Liver (tissue), 8 donors: ENCODE measurements at regions not wholly inside any gene's neighbourhood (a gene's known extent, or its start where the extent isn't known, plus 50 kb on each side); places are given as distances from the start of the nearest gene placed in this dataset.

Source experiments
- DNase-seq: peaks from one replicate; pipeline ENCODE4 v3.0.0-alpha.2; 2017; ENCODE audit warnings: low spot score
- H3K27ac ChIP-seq, 2 donors: one replicate each; pipeline ENCODE4 v1.7.0; 2013; ENCODE audit warnings: inconsistent platforms in 2 of 2, low read length in 2 of 2, control low read depth in 1 of 2, low read depth in 1 of 2, mild to moderate bottlenecking in 1 of 2
- H3K27me3 ChIP-seq, 4 donors: one replicate each; pipeline versions ENCODE4 v1.6.1 to v1.7.0; 2013; ENCODE audit warnings: low read length in 3 of 4, inconsistent platforms in 1 of 4, mild to moderate bottlenecking in 1 of 4, moderate library complexity in 1 of 4; ENCODE audit not compliant: control insufficient read depth in 4 of 4, insufficient read depth in 4 of 4
- H3K36me3 ChIP-seq, 4 donors: one replicate each; pipeline versions ENCODE4 v1.6.1 to v1.7.0; 2013; ENCODE audit warnings: low read length in 3 of 4, mild to moderate bottlenecking in 3 of 4, low read depth in 1 of 4, moderate library complexity in 1 of 4; ENCODE audit not compliant: control insufficient read depth in 4 of 4, insufficient read depth in 3 of 4
- H3K4me1 ChIP-seq, 4 donors: one replicate each; pipeline versions ENCODE4 v1.6.1 to v1.7.0; 2013; ENCODE audit warnings: low read length in 3 of 4, mild to moderate bottlenecking in 3 of 4, moderate library complexity in 1 of 4; ENCODE audit not compliant: control insufficient read depth in 4 of 4, insufficient read depth in 4 of 4
- H3K4me3 ChIP-seq, 3 donors: one replicate each; pipeline versions ENCODE4 v1.6.1 to v1.7.0; 2013; ENCODE audit warnings: low read length in 3 of 3, control low read depth in 1 of 3, low read depth in 1 of 3, mild to moderate bottlenecking in 1 of 3
- H3K9ac ChIP-seq, 2 donors: one replicate each; pipeline ENCODE4 v1.7.0; 2013; ENCODE audit warnings: low read length in 2 of 2, mild to moderate bottlenecking in 2 of 2, moderate library complexity in 2 of 2, control low read depth in 1 of 2, low read depth in 1 of 2
- H3K9me3 ChIP-seq, 4 donors: one replicate each; pipeline versions ENCODE4 v1.6.1 to v1.7.0; 2013; ENCODE audit warnings: low read length in 3 of 4; ENCODE audit not compliant: control insufficient read depth in 4 of 4
- ATF3 ChIP-seq: IDR thresholded peaks from 2 replicates; pipeline ENCODE4 v1.6.1; 2016; ENCODE audit warnings: antibody characterized with exemption
- EGR1 ChIP-seq, 2 donors: IDR thresholded peaks; 2 replicates each; pipeline ENCODE4 v1.6.1; 2016 to 2018; ENCODE audit warnings: antibody characterized with exemption in 2 of 2, low read depth in 2 of 2
- FOXA1 ChIP-seq: IDR thresholded peaks from 2 replicates; pipeline ENCODE4 v1.6.1; 2016; ENCODE audit warnings: antibody characterized with exemption
- FOXA2 ChIP-seq: IDR thresholded peaks from 2 replicates; pipeline ENCODE4 v1.6.1; 2016; ENCODE audit warnings: antibody characterized with exemption
- GABPA ChIP-seq, 2 donors: IDR thresholded peaks in 1 of 2; conservative IDR thresholded peaks in 1 of 2; 2 replicates each; pipeline ENCODE4 v1.6.1; 2016; ENCODE audit warnings: antibody characterized with exemption in 2 of 2, mild to moderate bottlenecking in 1 of 2, moderate library complexity in 1 of 2
- HNF4A ChIP-seq, 2 donors: conservative IDR thresholded peaks; 2 replicates each; pipeline ENCODE4 v1.6.1; 2016; ENCODE audit warnings: antibody characterized with exemption in 2 of 2, mild to moderate bottlenecking in 2 of 2
- HNF4G ChIP-seq: IDR thresholded peaks from 2 replicates; pipeline ENCODE4 v1.6.1; 2016; ENCODE audit warnings: antibody characterized with exemption
- JUND ChIP-seq, 2 donors: IDR thresholded peaks; 2 replicates each; pipeline ENCODE4 v1.6.1; 2016; ENCODE audit warnings: antibody characterized with exemption in 2 of 2
- RAD21 ChIP-seq, 2 donors: IDR thresholded peaks; 2 replicates each; pipeline ENCODE4 v1.6.1; 2016; ENCODE audit warnings: antibody characterized with exemption in 2 of 2, mild to moderate bottlenecking in 2 of 2
- REST ChIP-seq: IDR thresholded peaks from 2 replicates; pipeline ENCODE4 v1.6.1; 2016; ENCODE audit warnings: antibody characterized with exemption, mild to moderate bottlenecking
- RXRA ChIP-seq, 2 donors: IDR thresholded peaks; 2 replicates each; pipeline ENCODE4 v1.6.1; 2017 to 2018; ENCODE audit warnings: antibody characterized with exemption in 2 of 2, mild to moderate bottlenecking in 1 of 2
- SP1 ChIP-seq: IDR thresholded peaks from 2 replicates; pipeline ENCODE4 v1.6.1; 2018; ENCODE audit warnings: antibody characterized with exemption, mild to moderate bottlenecking
- TAF1 ChIP-seq: conservative IDR thresholded peaks from 2 replicates; pipeline ENCODE4 v1.6.1; 2016; ENCODE audit warnings: antibody characterized with exemption, mild to moderate bottlenecking
- YY1 ChIP-seq: IDR thresholded peaks from 2 replicates; pipeline ENCODE4 v1.6.1; 2016; ENCODE audit warnings: antibody characterized with exemption, mild to moderate bottlenecking
- WGBS: extraction: QIAGEN DNeasy Blood & Tissue Kit; methylation state at CpG from one replicate; pipeline ENCODE4 v1.1.7; 2013; 5-methylcytosine and 5-hydroxymethylcytosine counted together
- TF ChIP-seq, protein P1 (sequence below): fragments of 150-350 bp; IDR thresholded peaks from 2 replicates; pipeline ENCODE4 v1.5.1; 2017; ENCODE audit warnings: improper control_type of control experiment, low read depth, low read length; ENCODE audit not compliant: missing input control
- TF ChIP-seq, protein P2 (sequence below): IDR thresholded peaks from 2 replicates; pipeline ENCODE4 v1.6.1; 2016; ENCODE audit warnings: antibody characterized with exemption
- TF ChIP-seq, protein P3 (sequence below): IDR thresholded peaks from 2 replicates; pipeline ENCODE4 v1.6.1; 2016; ENCODE audit warnings: antibody characterized with exemption
- donor health status: healthy.
- donor health status: healthy.
- donor health status: healthy.
- donor health status: healthy.
- donor health status: healthy.

DNA sequence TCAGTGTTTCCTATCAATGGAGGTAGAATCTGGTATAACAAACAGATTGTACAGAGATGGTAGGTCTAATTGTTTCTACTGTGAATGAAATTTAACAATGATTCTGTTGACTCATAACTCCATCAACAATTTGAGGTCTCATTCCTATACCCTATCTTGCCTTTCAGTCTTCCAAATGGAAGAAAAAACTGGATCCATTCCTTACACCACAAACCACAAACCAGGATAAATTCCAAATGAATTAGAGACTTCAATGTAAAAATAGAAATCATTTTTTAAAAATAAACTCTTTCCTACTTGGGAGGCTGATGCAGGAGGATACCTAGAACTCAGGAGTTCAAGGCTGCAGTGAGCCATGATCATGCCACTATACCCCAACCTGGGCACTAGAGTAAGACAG is 114.4 kb upstream of the WDR44 start:
- H3K9ac ChIP-seq = no peak overlapping the region
- DNase-seq = no peak
- no peaks in the 10 kb centered on the region for H3K9me3 ChIP-seq
- no peaks in the 10 kb centered on the region for H3K4me1 ChIP-seq
- H3K36me3 ChIP-seq = no peaks in the 10 kb centered on the region
- no peak overlapping the region for H3K27ac ChIP-seq
- no peak for TF ChIP-seq JUND (IDR thresholded peaks at IDR 0.05)
- H3K4me3 ChIP-seq = no peak overlapping the region
- H3K27me3 ChIP-seq = no peaks in the 10 kb centered on the region

DNA sequence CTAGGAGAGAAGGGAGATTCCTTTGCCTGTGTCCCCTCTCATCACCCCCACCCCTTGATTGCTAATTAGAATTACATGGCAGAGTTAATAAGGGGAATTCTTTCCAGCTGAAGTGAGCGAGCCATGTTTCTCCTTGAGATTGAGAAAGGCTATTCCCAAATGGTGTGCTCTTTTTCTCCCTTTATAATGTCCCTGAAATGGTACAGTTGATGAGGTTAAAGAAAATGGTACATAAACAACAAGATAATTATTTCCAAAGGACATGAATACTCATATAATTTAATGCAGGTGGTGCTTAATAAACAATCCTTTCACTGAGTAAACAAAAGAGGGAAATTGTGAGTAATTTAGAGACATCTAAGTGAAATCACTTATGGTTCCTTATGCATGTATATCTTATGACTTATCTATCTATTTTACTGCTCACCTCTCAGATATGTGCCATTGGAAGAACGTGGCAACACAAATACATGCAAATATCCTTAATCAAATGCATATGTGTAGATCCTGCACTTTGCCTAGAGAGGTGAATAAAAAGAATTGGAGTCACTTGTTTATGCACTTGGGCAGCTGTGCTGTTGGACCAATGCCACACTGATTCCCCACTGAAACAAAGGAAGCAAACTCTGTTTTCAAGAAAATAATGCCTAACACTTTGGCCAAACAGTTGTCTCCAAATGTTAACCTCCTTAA is 106.6 kb upstream of the WDR44 start:
- TF ChIP-seq YY1 (no peak), HNF4A (conservative IDR thresholded peaks at IDR 0.05) (no peak), GABPA (IDR thresholded peaks at IDR 0.05 in 1 of 2, conservative IDR thresholded peaks at IDR 0.05 in 1 of 2) (no peak), FOXA2 (no peak), REST (no peak), RAD21 (IDR thresholded peaks at IDR 0.05) (no peak), RXRA (IDR thresholded peaks at IDR 0.05) (no peak), HNF4G (no peak), EGR1 (IDR thresholded peaks at IDR 0.05; ENCODE audit: low read depth in 2 of 2) (no peak), FOXA1 (no peak), JUND (IDR thresholded peaks at IDR 0.05) (no peak), TAF1 (no peak), ATF3 (no peak), SP1 (no peak)
- TF ChIP-seq, protein P1, sequence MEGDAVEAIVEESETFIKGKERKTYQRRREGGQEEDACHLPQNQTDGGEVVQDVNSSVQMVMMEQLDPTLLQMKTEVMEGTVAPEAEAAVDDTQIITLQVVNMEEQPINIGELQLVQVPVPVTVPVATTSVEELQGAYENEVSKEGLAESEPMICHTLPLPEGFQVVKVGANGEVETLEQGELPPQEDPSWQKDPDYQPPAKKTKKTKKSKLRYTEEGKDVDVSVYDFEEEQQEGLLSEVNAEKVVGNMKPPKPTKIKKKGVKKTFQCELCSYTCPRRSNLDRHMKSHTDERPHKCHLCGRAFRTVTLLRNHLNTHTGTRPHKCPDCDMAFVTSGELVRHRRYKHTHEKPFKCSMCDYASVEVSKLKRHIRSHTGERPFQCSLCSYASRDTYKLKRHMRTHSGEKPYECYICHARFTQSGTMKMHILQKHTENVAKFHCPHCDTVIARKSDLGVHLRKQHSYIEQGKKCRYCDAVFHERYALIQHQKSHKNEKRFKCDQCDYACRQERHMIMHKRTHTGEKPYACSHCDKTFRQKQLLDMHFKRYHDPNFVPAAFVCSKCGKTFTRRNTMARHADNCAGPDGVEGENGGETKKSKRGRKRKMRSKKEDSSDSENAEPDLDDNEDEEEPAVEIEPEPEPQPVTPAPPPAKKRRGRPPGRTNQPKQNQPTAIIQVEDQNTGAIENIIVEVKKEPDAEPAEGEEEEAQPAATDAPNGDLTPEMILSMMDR = no peak
- TF ChIP-seq, protein P2, sequence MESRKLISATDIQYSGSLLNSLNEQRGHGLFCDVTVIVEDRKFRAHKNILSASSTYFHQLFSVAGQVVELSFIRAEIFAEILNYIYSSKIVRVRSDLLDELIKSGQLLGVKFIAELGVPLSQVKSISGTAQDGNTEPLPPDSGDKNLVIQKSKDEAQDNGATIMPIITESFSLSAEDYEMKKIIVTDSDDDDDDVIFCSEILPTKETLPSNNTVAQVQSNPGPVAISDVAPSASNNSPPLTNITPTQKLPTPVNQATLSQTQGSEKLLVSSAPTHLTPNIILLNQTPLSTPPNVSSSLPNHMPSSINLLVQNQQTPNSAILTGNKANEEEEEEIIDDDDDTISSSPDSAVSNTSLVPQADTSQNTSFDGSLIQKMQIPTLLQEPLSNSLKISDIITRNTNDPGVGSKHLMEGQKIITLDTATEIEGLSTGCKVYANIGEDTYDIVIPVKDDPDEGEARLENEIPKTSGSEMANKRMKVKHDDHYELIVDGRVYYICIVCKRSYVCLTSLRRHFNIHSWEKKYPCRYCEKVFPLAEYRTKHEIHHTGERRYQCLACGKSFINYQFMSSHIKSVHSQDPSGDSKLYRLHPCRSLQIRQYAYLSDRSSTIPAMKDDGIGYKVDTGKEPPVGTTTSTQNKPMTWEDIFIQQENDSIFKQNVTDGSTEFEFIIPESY = no peak
- TF ChIP-seq, protein P3, sequence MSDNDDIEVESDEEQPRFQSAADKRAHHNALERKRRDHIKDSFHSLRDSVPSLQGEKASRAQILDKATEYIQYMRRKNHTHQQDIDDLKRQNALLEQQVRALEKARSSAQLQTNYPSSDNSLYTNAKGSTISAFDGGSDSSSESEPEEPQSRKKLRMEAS = no peak
- no peaks in the 10 kb centered on the region for H3K4me1 ChIP-seq
- no peak overlapping the region for H3K9ac ChIP-seq
- H3K4me3 ChIP-seq = no peak overlapping the region
- DNase-seq = no peak
- no peaks in the 10 kb centered on the region for H3K9me3 ChIP-seq
- no peak overlapping the region for H3K27ac ChIP-seq
- H3K36me3 ChIP-seq = no peaks in the 10 kb centered on the region
- no peaks in the 10 kb centered on the region for H3K27me3 ChIP-seq
- 83% methylated on average over 2 of the region's 2 CpGs for WGBS
